Left ventricle myocardium superior (tissue), 1 donor: ENCODE measurements at regions not wholly inside any gene's neighbourhood (a gene's known extent, or its start where the extent isn't known, plus 50 kb on each side); places are given as distances from the start of the nearest gene placed in this dataset.

Source experiments
- ATAC-seq: fragments of 200-7000 bp; cut with Tn5 transposase; one replicate; pipeline ENCODE4 v1.9.1; 2020; ENCODE audit warnings: mild to moderate bottlenecking, moderate library complexity
- DNase-seq: peaks from one replicate; pipeline ENCODE4 v3.0.0-alpha.2; 2020
- intact Hi-C: fragments of 100-400 bp; cut with micrococcal nuclease; formaldehyde crosslinking; loops from one replicate; pipeline ENCODE4 v1.11.0; 2022
- donor health status: DM: no; HTN: yes; CAD: no; lungs with severe emphysema.

DNA sequence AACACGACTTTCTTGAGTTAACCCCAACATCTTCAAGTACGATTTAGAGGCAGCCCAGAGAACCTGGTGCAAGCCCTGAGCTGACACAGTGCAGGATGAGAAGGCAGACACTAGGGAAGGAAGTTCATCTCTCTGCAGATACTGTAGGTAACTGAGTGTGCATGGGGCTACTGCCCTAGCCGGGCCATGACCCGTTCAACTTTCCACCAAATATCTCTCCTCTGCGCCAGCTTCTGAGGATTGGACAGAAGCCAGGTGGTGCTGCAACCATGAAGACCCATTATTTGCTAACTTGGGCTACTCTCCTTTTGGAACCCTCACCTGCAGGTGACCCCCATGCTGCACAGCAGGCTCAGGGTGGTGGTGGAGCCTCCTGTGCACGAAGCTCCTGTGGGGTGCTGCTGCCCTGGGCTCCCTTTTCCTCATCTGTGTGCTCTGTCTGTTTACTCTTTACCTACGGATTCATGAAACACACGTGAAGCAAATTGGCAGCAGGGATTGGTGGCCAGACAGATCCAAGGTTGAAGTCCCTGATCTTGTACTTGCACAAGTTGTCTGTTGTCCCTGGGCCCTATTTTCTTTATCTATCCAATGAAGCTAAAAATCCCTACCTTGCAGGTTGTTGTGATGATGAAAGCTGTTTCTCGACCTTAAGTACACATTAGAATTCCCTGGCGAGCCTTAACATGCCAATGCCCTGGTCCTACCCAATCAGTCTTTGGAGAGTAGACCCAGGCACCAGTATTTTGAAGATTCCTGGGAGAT is 227.8 kb downstream of the LACC1 start:
- ATAC-seq (no peak), DNase-seq (no peak)
- intact Hi-C loops: no loop called here

DNA sequence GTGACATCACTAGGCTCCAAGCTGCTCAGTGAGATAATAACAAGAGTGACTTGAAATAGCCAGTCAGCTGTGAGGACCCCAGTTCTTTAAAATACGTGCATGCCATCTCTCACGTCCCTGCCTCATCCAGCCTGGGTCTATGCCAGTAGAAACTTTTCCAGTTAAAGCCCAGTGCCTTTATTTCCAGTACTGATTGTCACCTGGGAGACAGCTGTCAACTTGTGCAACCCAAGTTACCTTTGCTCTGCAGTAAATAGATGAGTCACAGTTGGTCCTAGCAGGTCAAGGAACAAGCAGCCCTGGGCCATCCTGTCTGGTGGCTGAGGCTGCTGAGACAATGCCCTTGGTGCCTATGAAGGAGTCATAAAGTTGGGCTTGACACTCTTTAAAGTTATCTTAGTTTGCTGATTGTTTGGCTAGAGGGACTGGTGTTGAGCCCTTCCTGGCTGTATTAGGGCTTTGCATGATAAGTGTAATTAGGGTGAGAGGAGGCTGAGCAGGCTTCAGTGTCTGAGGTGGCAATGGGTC is 228.7 kb downstream of the LACC1 start:
- DNase-seq (peak; percentile 72), ATAC-seq (peak; percentile 90)
- intact Hi-C loops: no loop called here

DNA sequence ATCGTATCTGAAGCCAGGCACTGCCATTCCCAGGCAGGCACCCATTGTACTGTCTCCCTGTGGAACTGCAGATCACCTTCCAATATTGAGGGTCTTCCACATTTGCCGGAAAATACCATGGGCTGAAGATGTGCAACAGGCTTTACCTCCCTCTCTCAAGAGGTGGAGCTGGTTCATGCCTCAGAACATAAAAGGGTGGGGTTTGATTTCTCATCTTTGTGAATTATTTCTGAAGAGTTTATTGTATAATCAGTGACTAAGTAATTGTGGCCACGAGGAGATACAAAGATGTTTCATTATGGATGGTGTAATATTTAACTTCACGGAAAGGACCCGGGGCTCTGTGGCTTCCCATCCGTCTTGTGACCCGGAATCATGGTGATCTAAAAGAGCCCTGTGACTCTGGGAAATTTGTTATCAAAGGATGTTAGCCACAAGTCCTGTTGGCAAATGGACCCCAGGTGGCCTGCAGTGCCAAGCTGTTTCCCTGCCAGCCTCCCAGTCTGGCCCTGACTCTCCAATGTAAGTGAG is 230.5 kb downstream of the LACC1 start:
- intact Hi-C loops: no loop called here
- ATAC-seq: no peak

GRCh38 chr13:44111701-44112100 is 232.0 kb downstream of the LACC1 start:
- intact Hi-C loops: no loop called here

More for the DNA sequence above, 230.5 kb downstream of the LACC1 start:
- no peak for DNase-seq

DNA sequence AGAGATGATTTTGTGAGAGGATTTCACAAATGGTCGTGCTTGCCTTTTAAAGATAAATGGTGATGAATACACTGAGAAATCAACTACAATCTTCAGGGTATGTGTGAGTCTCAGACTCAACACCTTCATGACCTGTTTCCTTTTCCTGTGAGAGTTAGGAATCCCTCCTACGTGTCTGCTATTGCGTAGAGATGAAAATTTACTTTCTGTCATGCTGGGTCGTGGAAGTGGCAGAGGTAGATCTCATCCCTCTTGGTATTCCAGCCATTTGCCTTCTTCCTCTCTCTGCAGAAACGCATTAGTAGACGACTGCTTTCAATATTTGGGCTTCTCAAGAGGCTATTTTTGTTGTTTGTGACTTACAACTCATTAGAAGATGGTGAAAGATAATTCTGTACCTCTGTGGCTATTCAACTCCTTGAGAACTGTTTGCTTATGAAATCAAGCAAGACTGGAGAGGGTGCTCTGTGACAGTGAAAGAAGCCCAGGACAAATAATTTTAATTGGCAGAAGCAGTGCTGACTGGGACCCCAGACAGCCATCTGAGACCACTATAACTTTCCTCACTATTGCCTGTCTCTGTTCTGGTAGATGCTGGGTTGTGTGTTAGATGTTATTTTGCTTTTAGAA is 233.1 kb downstream of the LACC1 start:
- ATAC-seq: no peak
- no peak for DNase-seq
- intact Hi-C loops: no loop called here

More at GRCh38 chr13:44111701-44112100, 232.0 kb downstream of the LACC1 start:
- no peak for ATAC-seq
- DNase-seq: no peak

DNA sequence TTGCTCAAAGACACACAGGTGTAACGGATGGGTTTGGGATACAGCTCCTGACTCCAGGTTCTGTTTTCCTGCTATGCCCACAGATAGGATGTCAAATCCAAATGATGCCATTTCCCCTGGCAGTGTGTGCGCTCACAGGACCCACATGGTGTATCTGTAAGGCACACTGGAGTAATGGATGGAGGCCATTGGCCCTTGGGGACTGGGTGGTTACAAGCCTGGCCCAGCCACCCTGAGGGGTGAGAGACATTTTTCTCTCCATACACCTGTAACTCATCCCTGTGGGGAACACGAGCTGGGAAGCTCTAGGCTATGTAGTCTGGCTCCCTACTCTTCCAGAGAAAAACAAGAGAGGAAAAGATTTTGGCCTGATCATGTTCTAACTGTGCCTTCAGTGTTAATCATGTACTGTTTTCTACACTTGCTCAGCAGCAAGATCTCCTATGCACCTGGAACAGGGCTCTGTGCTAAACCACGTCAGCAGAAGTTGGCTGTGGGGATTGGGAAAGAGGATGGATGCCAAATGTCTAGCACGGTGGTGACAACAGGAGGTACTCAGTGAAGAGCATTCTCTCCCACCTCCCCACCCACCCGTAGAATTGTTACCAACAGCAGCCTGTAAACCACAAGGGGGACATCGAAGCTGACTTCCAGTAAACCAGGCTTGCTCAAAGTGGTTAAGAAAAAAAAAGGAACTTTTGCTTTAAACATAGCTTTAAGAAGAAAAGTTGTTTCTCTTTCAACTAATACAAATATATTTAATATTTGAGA is 237.0 kb downstream of the LACC1 start:
- peak; percentile 94 for ATAC-seq
- DNase-seq: no peak
- intact Hi-C loops: no loop called here

- intact Hi-C loops: no loop called here
- no peak for DNase-seq
- peak; percentile 67 for ATAC-seq
These were observed 237.6 kb downstream of the LACC1 start for GRCh38 chr13:44117351-44117750.

GRCh38 chr13:44117816-44118215 is 238.1 kb downstream of the LACC1 start:
- intact Hi-C loops: no loop called here
- ATAC-seq: no peak
- no peak for DNase-seq

DNA sequence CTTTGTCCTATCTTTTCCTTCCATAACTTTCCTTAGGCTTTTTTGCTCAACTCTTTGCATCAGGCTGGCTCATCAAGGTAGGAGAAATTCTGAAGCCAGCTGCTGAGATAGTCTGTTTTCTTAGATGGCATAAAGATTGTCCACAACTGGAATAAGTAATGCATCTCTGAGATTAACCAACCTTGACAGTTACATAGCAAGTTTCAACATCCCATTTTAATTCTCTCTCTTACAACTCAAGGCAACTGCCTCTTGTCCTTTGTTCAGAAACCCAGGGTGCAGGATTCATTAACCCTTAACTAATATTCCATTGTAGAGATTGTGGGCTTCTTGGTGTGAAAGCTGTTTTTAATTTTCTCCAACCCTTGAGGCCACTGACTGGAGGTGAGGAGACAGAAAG is 239.2 kb downstream of the LACC1 start:
- intact Hi-C loops: no loop called here
- ATAC-seq (no peak), DNase-seq (no peak)

DNA sequence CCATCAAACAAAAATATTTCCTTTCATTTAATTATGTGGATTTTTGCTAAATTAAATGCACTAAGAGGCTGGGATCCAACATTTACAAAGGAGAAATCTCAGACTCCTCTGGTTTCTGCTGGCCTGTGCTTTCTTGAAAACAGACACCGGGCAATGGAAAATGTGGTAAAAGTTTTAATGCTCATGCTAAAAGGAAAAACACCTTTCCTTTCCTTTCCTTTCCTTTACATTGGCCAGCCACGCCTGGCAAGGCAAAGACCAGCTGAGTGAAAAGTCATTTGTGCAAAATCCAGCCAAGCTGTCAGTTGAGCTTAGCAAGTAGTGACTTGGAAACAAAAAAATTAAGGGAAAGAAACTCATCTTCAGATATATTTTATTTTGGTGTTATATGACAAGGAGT is 240.3 kb downstream of the LACC1 start:
- DNase-seq (no peak), ATAC-seq (no peak)
- intact Hi-C loops: no loop called here

DNA sequence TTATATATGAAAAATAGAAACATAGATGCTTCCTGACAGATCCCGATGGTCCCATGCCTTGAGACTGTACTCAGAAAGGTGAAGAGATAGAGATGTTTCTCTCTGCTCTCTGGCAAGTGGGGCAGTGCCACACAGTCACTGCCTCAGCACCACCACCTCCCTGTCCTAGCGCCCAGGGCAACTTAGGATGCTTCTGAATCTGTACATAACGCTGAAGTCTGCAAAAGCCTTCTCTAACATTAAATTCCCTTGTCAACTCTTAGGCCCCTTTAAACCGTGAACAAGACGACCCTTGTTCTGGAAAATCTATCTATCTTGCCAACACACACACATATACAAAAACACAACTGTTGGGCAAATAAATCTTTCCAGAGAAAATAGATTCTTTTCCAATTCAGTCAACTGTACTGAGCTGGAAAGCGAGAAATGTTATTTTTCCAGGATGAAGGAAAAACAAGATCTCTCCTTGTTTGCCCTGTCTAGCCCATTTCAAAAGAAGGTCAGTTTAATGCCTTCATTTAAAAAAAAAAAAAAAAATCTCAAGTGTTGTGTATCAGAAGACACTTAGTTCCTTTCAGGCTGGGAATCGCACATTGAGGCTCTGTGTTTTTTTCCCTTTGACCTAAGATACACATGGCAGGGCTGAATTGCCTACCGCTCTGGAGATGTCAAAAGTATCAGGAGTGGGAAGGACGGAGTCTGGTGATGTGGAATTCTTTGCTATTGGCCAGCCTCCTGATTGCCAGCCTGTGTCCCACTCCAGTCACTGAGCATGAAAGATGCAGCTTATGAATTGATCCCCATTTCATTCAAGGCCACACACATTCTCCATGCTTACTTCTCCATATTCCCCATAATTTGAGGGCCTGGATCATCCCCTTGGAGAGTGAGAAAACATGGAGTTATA is 241.4 kb downstream of the LACC1 start:
- ATAC-seq (no peak), DNase-seq (no peak)
- intact Hi-C loops: no loop called here

- DNase-seq (no peak), ATAC-seq (no peak)
- intact Hi-C loops: no loop called here
These were observed 244.6 kb downstream of the LACC1 start for GRCh38 chr13:44124352-44124751.

- DNase-seq: no peak
- ATAC-seq: no peak
- intact Hi-C loops: loop anchor here (5.0 kb wide), 1 partner anchor 69 kb away; no protein-coding TSS in a partner anchor
These were observed 246.3 kb downstream of the LACC1 start for GRCh38 chr13:44125943-44126469.

DNA sequence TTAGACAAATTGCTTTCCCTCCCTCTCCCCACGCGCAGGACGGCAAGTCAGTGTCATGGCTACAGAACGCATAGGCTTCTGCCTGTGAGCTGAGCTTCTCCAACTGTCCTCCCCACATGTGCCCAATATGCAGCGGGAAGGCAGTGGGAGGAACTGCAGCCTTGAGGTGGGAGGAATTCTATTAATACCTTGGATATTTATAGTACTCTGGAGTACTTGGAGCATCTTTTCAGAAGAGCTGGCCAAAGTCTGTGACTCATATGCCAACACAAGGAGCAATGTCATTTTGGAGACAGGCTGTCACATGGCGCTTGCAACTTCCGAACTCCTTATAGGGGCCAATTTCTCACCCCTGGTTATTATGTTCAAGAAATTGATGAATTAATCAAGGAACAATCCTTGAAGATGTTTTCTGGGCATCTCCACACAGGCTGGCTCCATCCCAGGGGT is 245.0 kb upstream of the SERP2 start:
- DNase-seq (peak; percentile 44), ATAC-seq (peak; percentile 90)
- intact Hi-C loops: loop anchor here (5.0 kb wide), 1 partner anchor 71 kb away; no protein-coding TSS in a partner anchor

DNA sequence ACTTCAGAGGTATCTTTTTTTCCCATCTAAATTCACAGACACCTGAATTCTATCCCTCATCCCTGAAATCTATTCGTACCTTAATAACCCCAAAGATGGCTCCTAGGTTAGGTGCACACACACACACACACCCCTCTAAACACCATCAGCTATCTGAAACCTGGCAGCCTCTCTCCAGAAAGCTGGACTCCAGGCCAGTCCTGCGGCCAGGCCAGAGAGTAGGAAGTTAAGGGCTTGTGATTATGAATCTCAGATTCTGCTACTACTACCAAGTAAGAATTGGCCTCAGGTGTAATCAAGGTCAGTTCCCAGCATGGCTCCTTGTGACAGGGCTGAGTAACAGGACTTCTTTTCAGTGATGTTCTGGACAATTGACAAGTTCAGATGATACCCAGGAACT is 244.2 kb upstream of the SERP2 start:
- intact Hi-C loops: loop anchor here (5.0 kb wide), 1 partner anchor 72 kb away; no protein-coding TSS in a partner anchor
- ATAC-seq: peak; percentile 35
- DNase-seq: no peak

DNA sequence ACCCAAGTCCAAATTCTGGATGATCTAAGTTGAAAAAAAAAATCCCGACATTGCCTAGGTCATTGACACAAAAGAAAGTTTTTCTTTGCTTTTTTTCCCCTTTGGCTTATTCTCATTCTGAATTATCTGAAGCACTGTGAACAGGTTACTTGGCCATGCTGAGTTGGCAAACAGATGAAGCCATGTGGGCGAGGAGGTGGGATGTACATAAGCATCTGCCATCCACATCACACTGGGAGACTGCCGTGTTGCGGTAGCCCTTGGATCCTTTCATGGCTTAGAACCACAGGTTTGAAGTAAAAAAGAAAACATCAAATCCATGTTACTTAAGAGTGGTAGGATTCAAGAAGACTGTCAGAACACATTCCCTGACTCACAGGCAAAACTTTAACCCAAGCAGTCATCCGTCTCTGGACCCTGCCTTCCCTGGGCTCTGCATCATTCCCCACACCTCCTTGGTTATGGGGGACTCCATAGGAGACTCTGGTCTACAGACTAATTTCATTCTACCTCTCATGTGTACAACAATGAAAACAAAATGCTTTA is 242.5 kb upstream of the SERP2 start:
- DNase-seq (no peak), ATAC-seq (no peak)
- intact Hi-C loops: no loop called here

- ATAC-seq (peak; percentile 90), DNase-seq (peak; percentile 83)
- intact Hi-C loops: no loop called here
These were observed 240.9 kb upstream of the SERP2 start for GRCh38 chr13:44132710-44133109.

- intact Hi-C loops: no loop called here
- DNase-seq (no peak), ATAC-seq (no peak)
These were observed 240.0 kb upstream of the SERP2 start for GRCh38 chr13:44133626-44134025.
